ENCODE measurements at regions not wholly inside any gene's neighbourhood (a gene's known extent, or its start where the extent isn't known, plus 50 kb on each side); places are given as distances from the start of the nearest gene placed in this dataset.
"Not testable (repeated sequence)": the region's sequence is repeated elsewhere in the genome, so short reads cannot be mapped to it uniquely, and the experiment has no call there.

- Histone ChIP-seq H3K27me3 (peaks cover 7% of the 10 kb centered on the region), H3K4me3 (no peak overlapping the region)
Measured at GRCh38 chr6:28825732-28826293, 98.0 kb downstream of the TRIM27 start.

GRCh38 chr6:28831683-28832082 is 92.1 kb downstream of the TRIM27 start:
- H3K4me1 ChIP-seq; H3K4me3 ChIP-seq; H3K27ac ChIP-seq; H3K27me3 ChIP-seq; H3K9me3 ChIP-seq; H3K36me3 ChIP-seq; DNase-seq (ENCODE audit: low spot score in 2 of 2): not testable (repeated sequence)
- intact Hi-C loops (cut with DNase I) = loop anchor here (5.0 kb wide), 1 partner anchor 196 kb away; no protein-coding TSS in a partner anchor

More at GRCh38 chr6:28825732-28826293, 98.0 kb downstream of the TRIM27 start:
- Histone ChIP-seq H3K4me1 (no peaks in the 10 kb centered on the region), H3K27ac (no peak overlapping the region), H3K9me3 (no peaks in the 10 kb centered on the region), H3K36me3 (no peaks in the 10 kb centered on the region)
- DNase-seq (ENCODE audit: low spot score in 2 of 2) = no peak
- TF ChIP-seq CTCF (IDR thresholded peaks at IDR 0.05) = no peak
- intact Hi-C loops (cut with DNase I) = no loop called here

- H3K9me3 ChIP-seq; H3K4me3 ChIP-seq; H3K36me3 ChIP-seq; H3K27me3 ChIP-seq; H3K4me1 ChIP-seq; H3K27ac ChIP-seq; DNase-seq (ENCODE audit: low spot score in 2 of 2): not testable (repeated sequence)
- intact Hi-C loops (cut with DNase I) = loop anchor here (1.0 to 5.0 kb wide), 3 partner anchors 88 to 179 kb away; no protein-coding TSS in a partner anchor
Measured at GRCh38 chr6:28836703-28837102, 87.1 kb downstream of the TRIM27 start.

- H3K4me1 ChIP-seq = peaks cover 0 to 6% of the 10 kb centered on the region in 2 donors
- peak overlapping the region; percentile 62 to 68 for H3K27ac ChIP-seq
- H3K36me3 ChIP-seq = no peaks in the 10 kb centered on the region
- no peak for TF ChIP-seq CTCF (IDR thresholded peaks at IDR 0.05)
- no peaks in the 10 kb centered on the region for H3K9me3 ChIP-seq
- peak in 1 of 2 donors; percentile 73 for DNase-seq (ENCODE audit: low spot score in 2 of 2)
- intact Hi-C loops (cut with DNase I) = loop anchor here (1.0 to 5.0 kb wide), 6 partner anchors 25 to 181 kb away; no protein-coding TSS in a partner anchor
- peak overlapping the region; percentile 70 to 86 for H3K4me3 ChIP-seq
- H3K27me3 ChIP-seq = no peaks in the 10 kb centered on the region
Measured at GRCh38 chr6:28838289-28838633, 85.5 kb downstream of the TRIM27 start.

GRCh38 chr6:28838634-28839442 is 84.9 kb downstream of the TRIM27 start:
- TF ChIP-seq CTCF (IDR thresholded peaks at IDR 0.05) = peak; percentile 36 to 60 (median 55)
- Histone ChIP-seq H3K27me3 (no peaks in the 10 kb centered on the region), H3K27ac (peak overlapping the region; percentile 62 to 68), H3K4me3 (peak overlapping the region; percentile 70 to 86), H3K36me3 (no peaks in the 10 kb centered on the region), H3K9me3 (no peaks in the 10 kb centered on the region), H3K4me1 (peaks cover 0 to 6% of the 10 kb centered on the region in 2 donors)
- intact Hi-C loops (cut with DNase I) = loop anchor here (1.0 to 5.0 kb wide), 7 partner anchors 24 to 182 kb away; no protein-coding TSS in a partner anchor
- DNase-seq (ENCODE audit: low spot score in 2 of 2) = peak; percentile 30 to 88

GRCh38 chr6:28839443-28840120 is 84.2 kb downstream of the TRIM27 start:
- Histone ChIP-seq H3K4me3 (peak overlapping the region; percentile 70 to 86), H3K27ac (peak overlapping the region in 1 of 2 donors; percentile 68), H3K9me3 (no peaks in the 10 kb centered on the region), H3K27me3 (no peaks in the 10 kb centered on the region), H3K36me3 (no peaks in the 10 kb centered on the region), H3K4me1 (peaks cover 0 to 6% of the 10 kb centered on the region in 2 donors)
- TF ChIP-seq CTCF (IDR thresholded peaks at IDR 0.05) = no peak
- intact Hi-C loops (cut with DNase I) = loop anchor here (1.0 to 5.0 kb wide), 3 partner anchors 101 to 182 kb away; no protein-coding TSS in a partner anchor
- DNase-seq (ENCODE audit: low spot score in 2 of 2) = no peak

Data from ascending aorta (tissue), 2 donors.